ENCODE measurements at regions not wholly inside any gene's neighbourhood (a gene's known extent, or its start where the extent isn't known, plus 50 kb on each side); places are given as distances from the start of the nearest gene placed in this dataset.

- Mint-ChIP-seq H3K9me3 (ENCODE audit: unreplicated experiment) (peaks cover 1% of the 10 kb centered on the region), H3K36me3 (ENCODE audit: unreplicated experiment) (no peaks in the 10 kb centered on the region), H3K27me3 (ENCODE audit: unreplicated experiment) (no peaks in the 10 kb centered on the region), H3K4me1 (ENCODE audit: unreplicated experiment) (no peaks in the 10 kb centered on the region), H3K4me3 (ENCODE audit: unreplicated experiment) (no peak overlapping the region), H3K27ac (ENCODE audit: unreplicated experiment) (no peak overlapping the region)
- DNase-seq (ENCODE audit: extremely low spot score, unreplicated experiment), result no peak
- TF ChIP-seq CTCF (IDR thresholded peaks at IDR 0.05), result no peak
Observed at GRCh38 chr1:166470441-166470840, 303.6 kb upstream of the FAM78B start.

GRCh38 chr1:166471359-166471758, 304.6 kb upstream of the FAM78B start:
- H3K4me3 Mint-ChIP-seq (ENCODE audit: unreplicated experiment), result no peak overlapping the region
- no peak for TF ChIP-seq CTCF (IDR thresholded peaks at IDR 0.05)
- H3K27ac Mint-ChIP-seq (ENCODE audit: unreplicated experiment), result no peak overlapping the region
- H3K27me3 Mint-ChIP-seq (ENCODE audit: unreplicated experiment), result no peaks in the 10 kb centered on the region
- no peak for DNase-seq (ENCODE audit: extremely low spot score, unreplicated experiment)
- H3K9me3 Mint-ChIP-seq (ENCODE audit: unreplicated experiment), result no peaks in the 10 kb centered on the region
- H3K4me1 Mint-ChIP-seq (ENCODE audit: unreplicated experiment), result no peaks in the 10 kb centered on the region
- no peaks in the 10 kb centered on the region for H3K36me3 Mint-ChIP-seq (ENCODE audit: unreplicated experiment)

DNA sequence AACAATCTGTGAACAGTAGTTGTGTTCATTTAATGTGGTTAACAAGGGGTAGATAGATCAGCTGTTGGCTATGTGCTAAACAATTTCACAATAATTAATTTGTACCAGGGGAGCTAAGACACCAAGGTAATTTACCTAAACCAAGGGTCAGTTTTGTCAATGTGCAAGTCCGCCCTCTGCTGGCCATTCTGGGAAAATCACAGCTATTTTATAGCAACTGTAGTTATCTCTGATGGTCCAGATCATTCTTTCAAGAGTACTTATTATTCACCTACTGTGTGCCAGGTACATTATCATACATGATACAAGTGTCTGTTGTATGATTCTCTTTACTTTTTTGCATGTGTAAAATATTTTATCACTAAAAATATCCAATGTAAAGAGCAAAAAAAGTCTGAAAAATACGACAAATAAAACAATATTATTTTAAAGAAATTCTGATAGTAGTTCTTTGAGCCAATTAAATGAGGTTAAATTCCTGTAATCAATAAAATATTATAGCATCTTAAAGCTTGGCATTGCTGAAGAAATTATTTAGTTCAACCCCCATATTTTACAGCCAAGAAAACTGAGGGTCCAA, 312.3 kb upstream of the FAM78B start:
- DNase-seq (ENCODE audit: extremely low spot score, unreplicated experiment), result no peak
- Mint-ChIP-seq H3K36me3 (ENCODE audit: unreplicated experiment) (no peaks in the 10 kb centered on the region), H3K4me1 (ENCODE audit: unreplicated experiment) (no peaks in the 10 kb centered on the region), H3K9me3 (ENCODE audit: unreplicated experiment) (no peaks in the 10 kb centered on the region), H3K27ac (ENCODE audit: unreplicated experiment) (no peak overlapping the region), H3K27me3 (ENCODE audit: unreplicated experiment) (no peaks in the 10 kb centered on the region), H3K4me3 (ENCODE audit: unreplicated experiment) (no peak overlapping the region)
- peak; percentile 79 for TF ChIP-seq CTCF (IDR thresholded peaks at IDR 0.05)

DNA sequence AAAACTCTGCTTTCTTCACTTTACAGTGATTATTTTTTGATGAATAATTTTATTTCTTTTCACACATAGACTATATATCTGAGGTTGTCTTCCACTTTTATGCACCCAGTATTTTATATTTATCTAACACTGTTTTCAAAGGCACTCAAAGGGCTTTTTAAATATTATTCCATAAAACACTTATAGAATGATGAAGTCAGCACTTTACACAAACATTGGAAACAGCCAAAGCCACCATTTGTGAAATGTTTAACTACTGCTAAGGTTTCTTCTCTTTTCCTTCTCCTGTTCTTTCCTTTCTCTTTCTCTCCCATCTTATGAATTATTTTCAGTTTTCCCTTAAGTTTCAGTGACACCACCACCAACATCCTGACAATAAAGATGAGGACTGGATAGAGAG, 317.7 kb upstream of the FAM78B start:
- no peak overlapping the region for H3K27ac Mint-ChIP-seq (ENCODE audit: unreplicated experiment)
- no peaks in the 10 kb centered on the region for H3K36me3 Mint-ChIP-seq (ENCODE audit: unreplicated experiment)
- peaks cover 3% of the 10 kb centered on the region for H3K9me3 Mint-ChIP-seq (ENCODE audit: unreplicated experiment)
- H3K4me3 Mint-ChIP-seq (ENCODE audit: unreplicated experiment), result no peak overlapping the region
- no peak for DNase-seq (ENCODE audit: extremely low spot score, unreplicated experiment)
- H3K27me3 Mint-ChIP-seq (ENCODE audit: unreplicated experiment), result no peaks in the 10 kb centered on the region
- no peak for TF ChIP-seq CTCF (IDR thresholded peaks at IDR 0.05)
- H3K4me1 Mint-ChIP-seq (ENCODE audit: unreplicated experiment), result no peaks in the 10 kb centered on the region

DNA sequence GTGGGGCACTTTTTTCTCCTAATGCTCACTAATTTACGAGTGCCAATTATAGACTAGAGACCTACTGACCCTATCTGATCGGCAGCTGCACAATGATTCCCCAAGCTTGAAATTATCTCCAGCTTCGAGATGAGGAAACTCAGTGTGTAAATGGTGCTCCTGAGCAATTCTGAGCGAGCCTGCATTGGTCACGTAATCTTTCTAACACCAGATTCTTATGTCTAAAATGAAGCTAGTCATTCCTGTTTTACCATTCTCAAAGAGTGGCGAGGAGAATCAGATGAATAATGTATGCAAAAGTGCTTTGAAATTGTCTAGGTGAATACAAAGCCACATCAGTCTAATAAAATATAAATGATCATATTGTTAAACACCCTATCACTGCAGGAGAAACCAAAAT, 318.1 kb upstream of the FAM78B start:
- H3K4me3 Mint-ChIP-seq (ENCODE audit: unreplicated experiment), result no peak overlapping the region
- H3K4me1 Mint-ChIP-seq (ENCODE audit: unreplicated experiment), result no peaks in the 10 kb centered on the region
- H3K9me3 Mint-ChIP-seq (ENCODE audit: unreplicated experiment), result peaks cover 3% of the 10 kb centered on the region
- no peak for TF ChIP-seq CTCF (IDR thresholded peaks at IDR 0.05)
- no peak for DNase-seq (ENCODE audit: extremely low spot score, unreplicated experiment)
- no peaks in the 10 kb centered on the region for H3K36me3 Mint-ChIP-seq (ENCODE audit: unreplicated experiment)
- H3K27ac Mint-ChIP-seq (ENCODE audit: unreplicated experiment), result no peak overlapping the region
- no peaks in the 10 kb centered on the region for H3K27me3 Mint-ChIP-seq (ENCODE audit: unreplicated experiment)
